K562 (cell line): ENCODE measurements at regions not wholly inside any gene's neighbourhood (a gene's known extent, or its start where the extent isn't known, plus 50 kb on each side); places are given as distances from the start of the nearest gene placed in this dataset.

Source experiments
- ATAC-seq: fragments of 200-7000 bp; cut with Tn5 transposase; 3 replicates; pipeline ENCODE4 v1.9.1; 2020; ENCODE audit warnings: moderate library complexity
- BruUV-seq: library from RNA; stranded (reverse); fragments of 400-500 nt; replicated peaks from 2 replicates; lab custom pipeline; 2021; lab: Mats Ljungman, UMichigan
- CTCF ChIA-PET: fragments of 300-600 bp; formaldehyde crosslinking; extraction: SDS; loops from one replicate; lab custom pipeline; 2021; ENCODE audit warnings: low intra/inter-chr PET ratio; lab: Yijun Ruan, JAX
- POLR2A ChIA-PET: fragments of 300-600, 350-650 bp; sonication (Branson Sonifier 250); formaldehyde crosslinking; extraction: SDS; loops from one replicate; lab custom pipeline; 2021; ENCODE audit warnings: antibody characterized with exemption, inconsistent platforms; lab: Yijun Ruan, JAX
- DNase-seq, 4 experiments: peaks; one replicate each; pipeline versions ENCODE4 v3.0.0 to v3.0.0-alpha.2; 2011 to 2018; ENCODE audit warnings: low spot score in 3 of 4, mixed read lengths in 3 of 4; ENCODE audit errors: extremely low read depth in 1 of 4
- FAIRE-seq: peaks from 2 replicates; lab custom pipeline; 2011; peaks lifted over from hg19 to GRCh38; lab: Jason Lieb, UNC
- H2AFZ ChIP-seq: 2 replicates; pipeline ENCODE4 v1.6.0; 2011; ENCODE audit warnings: low read depth, low read length, control low read depth, inconsistent platforms
- H3K27ac ChIP-seq: fragments of 200-600 bp; 3 replicates; pipeline ENCODE4 v1.8.0; 2011; ENCODE audit warnings: low read depth, mild to moderate bottlenecking, control low read depth, inconsistent platforms, low read length, moderate library complexity, mixed read lengths; ENCODE audit errors: extremely low read depth
- H3K27me3 ChIP-seq, 2 experiments: fragments of 300-600 bp in 1 of 2; 2 replicates in 1 of 2; 3 replicates in 1 of 2; pipeline versions ENCODE4 v1.6.0 to v1.8.0; 2011; ENCODE audit warnings: inconsistent platforms in 2 of 2, low read length in 2 of 2, mild to moderate bottlenecking in 1 of 2, mixed read lengths in 1 of 2, moderate library complexity in 1 of 2; ENCODE audit not compliant: control insufficient read depth in 2 of 2, insufficient read depth in 2 of 2
- H3K36me3 ChIP-seq: fragments of 300-600 bp; 3 replicates; pipeline ENCODE4 v1.8.0; 2011; ENCODE audit warnings: mild to moderate bottlenecking, low read length, inconsistent platforms; ENCODE audit not compliant: control insufficient read depth, insufficient read depth
- H3K4me1 ChIP-seq, 2 experiments: fragments of 200-600 bp in 1 of 2; replicated peaks in 1 of 2; 2 replicates in 1 of 2; 3 replicates in 1 of 2; pipeline versions ENCODE4 v1.5.1 to v1.8.0; 2011; ENCODE audit warnings: inconsistent platforms in 2 of 2, low read length in 2 of 2, mild to moderate bottlenecking in 1 of 2, mixed read lengths in 1 of 2, moderate library complexity in 1 of 2; ENCODE audit not compliant: control insufficient read depth in 2 of 2, insufficient read depth in 2 of 2
- H3K4me2 ChIP-seq: 2 replicates; pipeline ENCODE4 v1.6.1; 2011; ENCODE audit warnings: low read length, control low read depth, inconsistent platforms, mixed read lengths; ENCODE audit not compliant: insufficient read depth
- H3K4me3 ChIP-seq: fragments of 200-600 bp; sonication (generic), shearing (Covaris generic); 2 replicates; pipeline ENCODE4 v1.5.1; 2016; ENCODE audit warnings: control low read depth, inconsistent platforms
- H3K79me2 ChIP-seq: fragments of 200-600 bp; 3 replicates; pipeline ENCODE4 v1.8.0; 2011; ENCODE audit warnings: low read length, inconsistent platforms; ENCODE audit not compliant: control insufficient read depth, insufficient read depth
- H3K9ac ChIP-seq, 2 experiments: 2 replicates each; pipeline versions ENCODE4 v1.6.0 to v1.6.1; 2011; ENCODE audit warnings: low read depth in 2 of 2, low read length in 2 of 2, control low read depth in 1 of 2, inconsistent platforms in 1 of 2, mild to moderate bottlenecking in 1 of 2, mixed read lengths in 1 of 2; ENCODE audit not compliant: insufficient read depth in 1 of 2
- H3K9me1 ChIP-seq: one replicate; pipeline ENCODE4 v1.6.0; 2011; ENCODE audit warnings: inconsistent platforms, mild to moderate bottlenecking, low read length, moderate library complexity; ENCODE audit not compliant: control insufficient read depth, insufficient read depth
- H3K9me3 ChIP-seq: replicated peaks from 2 replicates; pipeline ENCODE4 v1.5.1; 2011; ENCODE audit warnings: low read depth, low read length, inconsistent platforms; ENCODE audit not compliant: control insufficient read depth, insufficient read depth
- H4K20me1 ChIP-seq: replicated peaks from 2 replicates; pipeline ENCODE4 v1.6.1; 2011; ENCODE audit warnings: low read length, inconsistent platforms, mixed read lengths; ENCODE audit not compliant: control insufficient read depth, insufficient read depth
- ZNF280A ChIP-seq: fragments of 450-650 bp; IDR thresholded peaks from 2 replicates; pipeline ENCODE4 v1.6.1; 2018; ENCODE audit warnings: mild to moderate bottlenecking, low read depth; ENCODE audit not compliant: partially characterized antibody
- WGBS: fragments of 100-300 bp; shearing (Covaris generic); methylation state at CpG from one replicate; pipeline ENCODE4 v1.1.6; 2016; ENCODE audit warnings: low coverage, mixed read lengths; ENCODE audit not compliant: insufficient coverage; ENCODE audit errors: missing lambda C conversion rate; 5-methylcytosine and 5-hydroxymethylcytosine counted together
- in situ Hi-C: fragments of 300-500 bp; cut with MboI; formaldehyde crosslinking; loops from 4 replicates; pipeline ENCODE4 v1.15.0; 2018; ENCODE audit warnings: inconsistent platforms, mixed read lengths
- intact Hi-C: fragments of 100-400 bp; cut with micrococcal nuclease; formaldehyde crosslinking; loops from 2 replicates; pipeline ENCODE4 v1.14.2; 2022
- TF ChIP-seq, protein P1 (sequence below): fragments of 250-450 bp; sonication (Bioruptor Pico); IDR thresholded peaks from 2 replicates; pipeline ENCODE4 v1.8.0; 2021; ENCODE audit warnings: moderate library complexity, mild to moderate bottlenecking, inconsistent platforms

GRCh38 chr4:3713817-3714641 is 52.2 kb upstream of the ADRA2C start:
- TF ChIP-seq, protein P1, sequence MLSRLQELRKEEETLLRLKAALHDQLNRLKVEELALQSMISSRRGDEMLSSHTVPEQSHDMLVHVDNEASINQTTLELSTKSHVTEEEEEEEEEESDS = no peak
- no peak for TF ChIP-seq ZNF280A

More at GRCh38 chr4:3713817-3714641, 52.2 kb upstream of the ADRA2C start:
- ATAC-seq = no peak
- no peak overlapping the region for H2AFZ ChIP-seq
- no peaks in the 10 kb centered on the region for H3K36me3 ChIP-seq
- H3K27me3 ChIP-seq = peaks cover 7 to 72% of the 10 kb centered on the region in 2 experiments; a peak in 4 of 5 replicates
- intact Hi-C loops (no loop called here), in situ Hi-C loops (no loop called here)
- no peaks in the 10 kb centered on the region for H3K9me1 ChIP-seq
- H3K9me3 ChIP-seq = no peaks in the 10 kb centered on the region; the same call in 1 of the 2 replicates
- 2% methylated on average over 12 of the region's 13 CpGs for WGBS
- CTCF ChIA-PET = no interaction called here
- H3K4me2 ChIP-seq = no peak overlapping the region
- no peaks in the 10 kb centered on the region for H3K79me2 ChIP-seq
- H4K20me1 ChIP-seq = peaks cover 4% of the 10 kb centered on the region
- no peak for DNase-seq
- POLR2A ChIA-PET = no interaction called here
- no peaks in the 10 kb centered on the region for H3K4me1 ChIP-seq
- H3K27ac ChIP-seq = no peak overlapping the region
- BruUV-seq = no TSS peak
- no peak overlapping the region for H3K4me3 ChIP-seq
- H3K9ac ChIP-seq = no peak overlapping the region
- no peak for FAIRE-seq
